SJSA1 (cell line): ENCODE measurements at regions not wholly inside any gene's neighbourhood (a gene's known extent, or its start where the extent isn't known, plus 50 kb on each side); places are given as distances from the start of the nearest gene placed in this dataset.

ENCODE experiments used
- DNase-seq, 2 experiments: peaks; one replicate each; pipeline ENCODE4 v3.0.0-alpha.2; 2015 to 2020; ENCODE audit warnings: low spot score in 2 of 2, low read depth in 1 of 2
- H3K27ac ChIP-seq: fragments of 250-450 bp; sonication (Bioruptor Pico); 2 replicates; pipeline ENCODE4 v1.5.1; 2020; ENCODE audit warnings: mild to moderate bottlenecking, moderate library complexity
- H3K27me3 ChIP-seq: fragments of 250-450 bp; sonication (Bioruptor Pico); replicated peaks from 2 replicates; pipeline ENCODE4 v1.5.1; 2020; ENCODE audit warnings: mild to moderate bottlenecking, moderate library complexity
- H3K36me3 ChIP-seq: fragments of 250-450 bp; sonication (Bioruptor Pico); 2 replicates; pipeline ENCODE4 v1.5.1; 2020; ENCODE audit warnings: mild to moderate bottlenecking
- H3K4me1 ChIP-seq: fragments of 250-450 bp; sonication (Bioruptor Pico); replicated peaks from 2 replicates; pipeline ENCODE4 v1.6.1; 2021; ENCODE audit warnings: mild to moderate bottlenecking
- H3K4me3 ChIP-seq: fragments of 250-450 bp; sonication (Bioruptor Pico); 2 replicates; pipeline ENCODE4 v1.5.1; 2020; ENCODE audit warnings: mild to moderate bottlenecking
- H3K9me3 ChIP-seq: fragments of 250-450 bp; sonication (Bioruptor Pico); replicated peaks from 2 replicates; pipeline ENCODE4 v1.5.1; 2020; ENCODE audit warnings: mild to moderate bottlenecking

- Histone ChIP-seq H3K27me3 (no peaks in the 10 kb centered on the region), H3K36me3 (no peaks in the 10 kb centered on the region), H3K9me3 (peaks cover 4% of the 10 kb centered on the region; the same call in 1 of the 2 replicates), H3K4me1 (no peaks in the 10 kb centered on the region), H3K27ac (no peak overlapping the region), H3K4me3 (no peak overlapping the region)
- DNase-seq = peak in 1 of 2 experiments; percentile 11
These were observed 194.3 kb upstream of the PPP2R2D start for GRCh38 chr10:131706476-131706875.

- peak in 1 of 2 experiments; percentile 23 for DNase-seq
- Histone ChIP-seq H3K4me3 (no peak overlapping the region), H3K4me1 (no peaks in the 10 kb centered on the region), H3K27ac (no peak overlapping the region), H3K9me3 (no peaks in the 10 kb centered on the region; the same call in 1 of the 2 replicates), H3K36me3 (no peaks in the 10 kb centered on the region), H3K27me3 (no peaks in the 10 kb centered on the region)
These were observed 193.9 kb upstream of the PPP2R2D start for GRCh38 chr10:131706952-131707351.

- Histone ChIP-seq H3K9me3 (peaks cover 2% of the 10 kb centered on the region; the same call in 1 of the 2 replicates), H3K27me3 (no peaks in the 10 kb centered on the region), H3K4me3 (no peak overlapping the region), H3K36me3 (no peaks in the 10 kb centered on the region), H3K27ac (no peak overlapping the region), H3K4me1 (no peaks in the 10 kb centered on the region)
- DNase-seq = no peak
These were observed 192.5 kb upstream of the PPP2R2D start for GRCh38 chr10:131708225-131708880.

GRCh38 chr10:131710142-131710861, 190.5 kb upstream of the PPP2R2D start:
- Histone ChIP-seq H3K36me3 (no peaks in the 10 kb centered on the region), H3K27me3 (no peaks in the 10 kb centered on the region), H3K27ac (no peak overlapping the region), H3K9me3 (peaks cover 2% of the 10 kb centered on the region; the same call in 1 of the 2 replicates), H3K4me1 (no peaks in the 10 kb centered on the region), H3K4me3 (no peak overlapping the region)
- DNase-seq = peak in 1 of 2 experiments; percentile 31

GRCh38 chr10:131722121-131722520, 178.7 kb upstream of the PPP2R2D start:
- DNase-seq = peak in 1 of 2 experiments; percentile 29
- no peaks in the 10 kb centered on the region for H3K36me3 ChIP-seq
- no peak overlapping the region for H3K27ac ChIP-seq
- no peaks in the 10 kb centered on the region for H3K27me3 ChIP-seq
- no peak overlapping the region for H3K4me3 ChIP-seq
- no peaks in the 10 kb centered on the region for H3K4me1 ChIP-seq
- H3K9me3 ChIP-seq = peaks cover 11% of the 10 kb centered on the region

GRCh38 chr10:131722525-131723264, 178.1 kb upstream of the PPP2R2D start:
- Histone ChIP-seq H3K9me3 (peaks cover 11% of the 10 kb centered on the region), H3K36me3 (no peaks in the 10 kb centered on the region), H3K4me3 (no peak overlapping the region)

GRCh38 chr10:131723297-131724168, 177.3 kb upstream of the PPP2R2D start:
- Histone ChIP-seq H3K27me3 (no peaks in the 10 kb centered on the region), H3K4me3 (no peak overlapping the region), H3K9me3 (peaks cover 11% of the 10 kb centered on the region), H3K4me1 (no peaks in the 10 kb centered on the region), H3K27ac (no peak overlapping the region), H3K36me3 (no peaks in the 10 kb centered on the region)
- peak in 1 of 2 experiments; percentile 28 for DNase-seq

More at GRCh38 chr10:131722525-131723264, 178.1 kb upstream of the PPP2R2D start:
- H3K4me1 ChIP-seq = no peaks in the 10 kb centered on the region
- no peak overlapping the region for H3K27ac ChIP-seq
- DNase-seq = peak in 1 of 2 experiments; percentile 30
- H3K27me3 ChIP-seq = no peaks in the 10 kb centered on the region

GRCh38 chr10:131724169-131724545, 176.7 kb upstream of the PPP2R2D start:
- H3K4me3 ChIP-seq = no peak overlapping the region
- H3K9me3 ChIP-seq = peaks cover 9% of the 10 kb centered on the region
- no peak for DNase-seq
- H3K27me3 ChIP-seq = no peaks in the 10 kb centered on the region
- H3K4me1 ChIP-seq = no peaks in the 10 kb centered on the region
- no peak overlapping the region for H3K27ac ChIP-seq
- no peaks in the 10 kb centered on the region for H3K36me3 ChIP-seq

- DNase-seq = peak in 1 of 2 experiments; percentile 36
- no peaks in the 10 kb centered on the region for H3K27me3 ChIP-seq
- H3K9me3 ChIP-seq = peaks cover 11% of the 10 kb centered on the region
These were observed 175.8 kb upstream of the PPP2R2D start for GRCh38 chr10:131724891-131725580.

GRCh38 chr10:131725581-131726069, 175.2 kb upstream of the PPP2R2D start:
- Histone ChIP-seq H3K4me1 (no peaks in the 10 kb centered on the region), H3K36me3 (no peaks in the 10 kb centered on the region), H3K4me3 (no peak overlapping the region), H3K9me3 (peaks cover 11% of the 10 kb centered on the region), H3K27ac (no peak overlapping the region), H3K27me3 (no peaks in the 10 kb centered on the region)
- peak in 1 of 2 experiments; percentile 31 for DNase-seq

More at GRCh38 chr10:131724891-131725580, 175.8 kb upstream of the PPP2R2D start:
- Histone ChIP-seq H3K27ac (no peak overlapping the region), H3K4me3 (no peak overlapping the region), H3K36me3 (no peaks in the 10 kb centered on the region), H3K4me1 (no peaks in the 10 kb centered on the region)

GRCh38 chr10:131726076-131726880, 174.5 kb upstream of the PPP2R2D start:
- peak in 1 of 2 experiments; percentile 33 for DNase-seq
- Histone ChIP-seq H3K27ac (no peak overlapping the region), H3K4me1 (no peaks in the 10 kb centered on the region), H3K27me3 (no peaks in the 10 kb centered on the region), H3K9me3 (peaks cover 15% of the 10 kb centered on the region), H3K4me3 (no peak overlapping the region), H3K36me3 (no peaks in the 10 kb centered on the region)

GRCh38 chr10:131726967-131727366, 173.8 kb upstream of the PPP2R2D start:
- Histone ChIP-seq H3K4me1 (no peaks in the 10 kb centered on the region), H3K27me3 (no peaks in the 10 kb centered on the region), H3K27ac (no peak overlapping the region), H3K9me3 (peaks cover 15% of the 10 kb centered on the region), H3K4me3 (no peak overlapping the region), H3K36me3 (no peaks in the 10 kb centered on the region)
- peak in 1 of 2 experiments; percentile 30 for DNase-seq
